Stimulated activated naive CD8-positive, alpha-beta T cell treated with anti-CD3 and anti-CD28 coated beads, Interleukin-15, Interleukin-2, amounts not matched to agents 100 U/mL and 50 U/mL, for 24 hours (primary cell): ENCODE measurements at regions not wholly inside any gene's neighbourhood (a gene's known extent, or its start where the extent isn't known, plus 50 kb on each side); places are given as distances from the start of the nearest gene placed in this dataset.

Experiments
- ATAC-seq: fragments of 150-1000 bp; cut with Tn5 transposase; one replicate; pipeline ENCODE4 v1.10.0; 2021
- DNase-seq: peaks from one replicate; pipeline ENCODE4 v3.0.0; 2021

DNA sequence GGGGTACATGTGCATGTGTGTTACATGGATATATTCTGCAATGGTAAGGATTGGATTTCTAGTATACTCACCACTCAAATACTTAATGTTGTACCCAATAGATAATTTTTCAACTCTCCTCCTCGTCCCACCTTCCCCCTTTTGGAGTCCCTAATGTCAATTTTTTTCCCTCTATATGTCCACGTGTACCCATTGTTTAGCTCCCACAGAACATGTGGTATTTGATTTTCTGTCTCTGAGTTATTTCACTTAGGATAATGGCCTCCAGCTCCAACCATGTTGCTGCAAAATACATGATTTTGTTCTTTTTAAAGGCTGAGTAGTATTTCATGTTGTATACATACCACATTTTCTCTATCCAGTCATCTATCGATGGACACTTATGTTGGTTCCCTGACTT is 97.2 kb upstream of the TMTC1 start:
- DNase-seq (no peak), ATAC-seq (no peak)

DNA sequence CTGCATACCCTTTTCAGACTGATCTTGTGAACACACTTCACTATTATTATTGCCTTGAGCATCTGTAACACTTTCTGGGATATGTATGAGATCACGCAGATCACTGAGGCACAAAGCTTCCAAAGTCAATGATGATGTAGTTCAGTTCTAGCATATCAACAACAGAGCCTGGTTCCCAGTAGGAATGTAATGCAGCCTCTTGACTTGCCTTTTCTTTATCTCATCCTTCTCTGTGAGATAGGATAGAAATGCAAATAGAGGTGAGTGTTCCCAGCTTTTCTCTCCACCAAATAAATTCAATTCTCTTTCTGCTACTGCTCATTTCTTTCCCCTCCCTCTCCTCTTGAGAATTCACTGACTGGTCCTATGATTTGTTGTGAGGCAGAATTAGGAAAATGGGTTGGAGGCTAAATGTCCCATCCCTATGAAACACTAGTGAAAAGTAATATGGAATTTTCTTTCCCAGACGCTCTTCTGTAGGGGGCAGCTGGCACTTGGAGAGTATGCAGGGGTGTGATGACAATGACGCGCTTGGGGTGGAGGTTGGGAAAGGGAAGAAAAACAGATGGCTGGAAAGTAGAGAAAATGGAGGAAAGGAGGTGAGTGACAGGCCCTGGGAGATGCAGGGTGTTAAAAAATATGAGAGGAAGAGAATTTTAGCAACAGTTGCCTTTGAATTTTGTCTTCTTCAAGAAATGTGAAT is 96.0 kb upstream of the TMTC1 start:
- DNase-seq (no peak), ATAC-seq (no peak)

DNA sequence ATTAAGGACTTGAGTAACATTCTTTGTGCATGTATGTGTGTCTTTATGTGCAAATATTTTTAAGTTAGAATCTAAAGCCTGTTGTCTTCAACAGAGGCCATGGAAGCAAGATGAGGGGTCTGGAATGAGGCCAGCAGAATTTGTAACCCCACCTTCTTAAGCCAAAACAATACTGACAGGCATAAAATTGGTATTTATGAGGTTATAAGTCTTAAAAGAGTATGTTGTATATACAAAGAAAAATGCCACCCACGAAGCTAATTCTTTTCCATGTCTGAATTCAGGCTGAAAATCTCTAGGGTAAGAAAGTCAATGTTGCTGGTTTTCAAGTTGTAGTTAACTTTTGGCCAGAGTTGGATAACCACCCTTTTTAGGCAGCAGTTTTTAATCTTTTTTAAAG is 86.2 kb upstream of the TMTC1 start:
- no peak for ATAC-seq
- no peak for DNase-seq

GRCh38 chr12:29867823-29868222 is 84.1 kb upstream of the TMTC1 start:
- DNase-seq = no peak
- ATAC-seq = no peak

GRCh38 chr12:29863665-29864064 is 79.9 kb upstream of the TMTC1 start:
- ATAC-seq = no peak
- DNase-seq = no peak

- DNase-seq (no peak), ATAC-seq (no peak)
Observed at GRCh38 chr12:29858270-29858786, 74.6 kb upstream of the TMTC1 start.

- ATAC-seq (no peak), DNase-seq (no peak)
Observed at GRCh38 chr12:29847246-29847645, 63.5 kb upstream of the TMTC1 start.

GRCh38 chr12:29844667-29845066 is 60.9 kb upstream of the TMTC1 start:
- ATAC-seq = no peak

DNA sequence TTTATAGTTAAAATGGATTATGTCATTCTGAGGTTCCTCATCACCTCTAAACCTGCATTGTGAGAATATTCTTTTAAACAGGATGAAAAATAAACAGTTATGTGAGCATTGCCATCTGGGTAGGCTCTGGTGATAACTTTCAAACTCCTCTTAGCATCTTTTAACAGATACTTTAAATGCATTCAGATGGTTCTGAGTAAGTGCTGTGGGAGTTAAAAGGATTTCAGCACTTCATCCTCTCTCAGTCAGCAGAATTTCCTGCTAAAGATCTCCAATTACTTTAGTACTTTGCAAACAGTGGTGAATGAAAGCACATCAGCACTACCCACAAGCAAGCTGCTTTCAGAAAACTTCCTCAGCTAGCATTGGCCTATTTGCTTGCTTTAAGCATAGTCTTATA is 59.3 kb upstream of the TMTC1 start:
- DNase-seq (no peak), ATAC-seq (no peak)

More at GRCh38 chr12:29844667-29845066, 60.9 kb upstream of the TMTC1 start:
- no peak for DNase-seq

DNA sequence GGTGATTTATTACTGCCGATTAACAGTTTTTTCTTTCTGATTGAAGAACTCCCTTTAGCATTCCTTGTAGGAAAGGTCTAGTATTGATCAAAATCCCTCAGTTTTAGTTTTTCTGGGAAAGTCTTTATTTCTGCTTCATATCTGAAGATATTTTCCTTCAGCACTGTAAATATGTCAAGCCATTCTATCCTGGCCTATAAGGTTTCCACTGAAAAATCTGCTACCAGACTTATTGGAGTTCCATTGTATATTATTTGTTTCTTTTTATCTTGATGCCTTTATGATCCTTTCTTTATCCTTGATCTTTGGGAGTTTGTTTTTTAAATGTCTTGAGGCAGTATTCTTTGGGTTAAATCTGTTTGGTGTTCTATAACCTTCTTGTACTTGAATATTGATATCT is 55.0 kb upstream of the TMTC1 start:
- ATAC-seq = no peak
- no peak for DNase-seq
